ENCODE measurements at regions not wholly inside any gene's neighbourhood (a gene's known extent, or its start where the extent isn't known, plus 50 kb on each side); places are given as distances from the start of the nearest gene placed in this dataset.

GRCh38 chr13:29948791-29949190 lies 98.4 kb upstream of the UBL3 start:
- H3K56ac ChIP-seq (replicated peaks; ENCODE audit: insufficient read length, low read depth, low read length): no peak overlapping the region
- FAIRE-seq (no peak), DNase-seq (ENCODE audit: low read depth in 1 of 2, low spot score in 2 of 2) (no peak)
- H2BK15ac ChIP-seq (ENCODE audit: low read length): no peak overlapping the region; the same call in 1 of the 2 replicates
- H4K91ac ChIP-seq (replicated peaks; ENCODE audit: insufficient read length, low read length): no peak overlapping the region
- no peaks in the 10 kb centered on the region for H3K36me3 ChIP-seq (ENCODE audit: control insufficient read depth in 2 of 4, insufficient read depth in 4 of 4, low read length in 3 of 4)
- peaks cover 0 to 3% (median 0%) of the 10 kb centered on the region in 4 experiments; a peak in 2 of 7 replicates for H3K4me1 ChIP-seq (replicated peaks in 1 of 4; ENCODE audit: control insufficient read depth in 3 of 4, insufficient read depth in 4 of 4, low read length in 3 of 4)
- H3K9me3 ChIP-seq (ENCODE audit: insufficient read depth in 2 of 2, low read depth in 1 of 2, low read length in 1 of 2): no peaks in the 10 kb centered on the region
- no peak overlapping the region for H3K14ac ChIP-seq (ENCODE audit: insufficient read length)
- no peaks in the 10 kb centered on the region for H4K20me1 ChIP-seq (replicated peaks in 1 of 2; ENCODE audit: control insufficient read depth in 1 of 2, insufficient read depth in 2 of 2, low read length in 2 of 2)
- H2BK120ac ChIP-seq (replicated peaks; ENCODE audit: low read depth, low read length): no peak overlapping the region
- H2BK20ac ChIP-seq (ENCODE audit: low read length): no peak overlapping the region
- H2BK12ac ChIP-seq (ENCODE audit: low read depth, low read length): 0 out of 2 replicates have a peak overlapping the region, but pooled peaks have one; percentile 29
- H2AFZ ChIP-seq (ENCODE audit: low read length): no peak overlapping the region
- no peak overlapping the region for H4K8ac ChIP-seq (ENCODE audit: extremely low read depth, insufficient read depth, low read length)
- H3K23ac ChIP-seq (ENCODE audit: insufficient read length): no peak overlapping the region
- H2BK5ac ChIP-seq (ENCODE audit: low read depth, low read length): no peak overlapping the region
- no peak overlapping the region for H2AK5ac ChIP-seq (ENCODE audit: low read depth, low read length)
- POLR2A ChIA-PET (ENCODE audit: partially characterized antibody): no interaction called here
- no peak overlapping the region for H3K4me2 ChIP-seq (ENCODE audit: insufficient read depth in 1 of 2, low read depth in 2 of 2, low read length in 2 of 2)
- WGBS, 2 experiments (ENCODE audit: extremely low coverage in 1 of 2, insufficient coverage in 1 of 2, insufficient read length in 1 of 2, insufficient replicate concordance in 2 of 2, low coverage in 1 of 2, low lambda C conversion rate in 2 of 2, missing lambda C conversion rate in 1 of 2): 88% methylated on average over 8 of the region's 8 CpGs; no CpG with 5 or more reads in 1 of the 2 experiments
- H3K18ac ChIP-seq (ENCODE audit: extremely low read depth, low read length): no peak overlapping the region
- no peaks in the 10 kb centered on the region for H3K23me2 ChIP-seq (ENCODE audit: low read depth, low read length)
- H3K79me2 ChIP-seq (ENCODE audit: control insufficient read depth in 1 of 2, insufficient read depth in 2 of 2, low read length in 2 of 2): no peaks in the 10 kb centered on the region
- no peak overlapping the region for H3K9ac ChIP-seq (replicated peaks in 1 of 4; ENCODE audit: extremely low read depth in 1 of 4, low read depth in 3 of 4, low read length in 3 of 4)
- no peak for TF ChIP-seq ASH2L (IDR thresholded peaks at IDR 0.05; ENCODE audit: low read length)
- TF ChIP-seq E2F6 (IDR thresholded peaks at IDR 0.05): no peak
- TF ChIP-seq EP300 (IDR thresholded peaks at IDR 0.05; ENCODE audit: borderline replicate concordance in 1 of 2, low read depth in 2 of 2, low read length in 2 of 2): no peak
- TF ChIP-seq, protein P1, sequence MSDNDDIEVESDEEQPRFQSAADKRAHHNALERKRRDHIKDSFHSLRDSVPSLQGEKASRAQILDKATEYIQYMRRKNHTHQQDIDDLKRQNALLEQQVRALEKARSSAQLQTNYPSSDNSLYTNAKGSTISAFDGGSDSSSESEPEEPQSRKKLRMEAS (IDR thresholded peaks at IDR 0.05): no peak
- TF ChIP-seq KDM4A (IDR thresholded peaks at IDR 0.05; ENCODE audit: low read depth, low read length, severe bottlenecking): no peak
- no peak for TF ChIP-seq CHD2 (IDR thresholded peaks at IDR 0.05; ENCODE audit: low read length)
- no peak for TF ChIP-seq SP1 (IDR thresholded peaks at IDR 0.05; ENCODE audit: low read depth, low read length)
- no peak overlapping the region for H3K27ac ChIP-seq (ENCODE audit: low read depth, low read length)
- H3K4ac ChIP-seq (replicated peaks; ENCODE audit: insufficient read length, low read depth, low read length): no peak overlapping the region
- peaks cover 0 to 8% (median 2%) of the 10 kb centered on the region in 4 experiments; a peak in 2 of 7 replicates for H3K27me3 ChIP-seq (replicated peaks in 1 of 4; ENCODE audit: control insufficient read depth in 3 of 4, extremely low read depth in 1 of 4, insufficient read depth in 3 of 4, low read length in 3 of 4)
- no peak overlapping the region for H3K4me3 ChIP-seq (ENCODE audit: extremely low read depth in 1 of 4, insufficient read depth in 2 of 4, low read depth in 3 of 4, low read length in 4 of 4)
- no peak overlapping the region for H4K5ac ChIP-seq (ENCODE audit: insufficient read length, low read depth, low read length)
- CTCF ChIA-PET (ENCODE audit: partially characterized antibody): interaction anchor here (1.0 to 2.1 kb wide), 4 partner anchors 8 to 40 kb away, joined by 3 to 11 read pairs (median 4); no protein-coding TSS in a partner anchor
- H3K79me1 ChIP-seq (ENCODE audit: low read depth, low read length): no peaks in the 10 kb centered on the region
